ENCODE measurements at regions not wholly inside any gene's neighbourhood (a gene's known extent, or its start where the extent isn't known, plus 50 kb on each side); places are given as distances from the start of the nearest gene placed in this dataset.

- DNase-seq, result no peak
Measured at GRCh38 chr13:38618336-38618735, 68.5 kb upstream of the FREM2 start.

- DNase-seq, result no peak
Measured at GRCh38 chr13:38618881-38619280, 68.0 kb upstream of the FREM2 start.

GRCh38 chr13:38620876-38621275, 66.0 kb upstream of the FREM2 start:
- DNase-seq, result no peak

GRCh38 chr13:38624822-38625221, 62.1 kb upstream of the FREM2 start:
- DNase-seq, result peak; percentile 98 to 99

- DNase-seq, result no peak
Measured at GRCh38 chr13:38628554-38628953, 58.3 kb upstream of the FREM2 start.

GRCh38 chr13:38630780-38631179, 56.1 kb upstream of the FREM2 start:
- no peak for DNase-seq

GRCh38 chr13:38635030-38635429, 51.8 kb upstream of the FREM2 start:
- DNase-seq, result peak in 1 of 2 experiments; percentile 15

GRCh38 chr13:38636073-38636472, 50.8 kb upstream of the FREM2 start:
- no peak for DNase-seq

GRCh38 chr13:38636761-38637160, 50.1 kb upstream of the FREM2 start:
- DNase-seq, result peak; percentile 87 to 91
